ENCODE measurements at regions not wholly inside any gene's neighbourhood (a gene's known extent, or its start where the extent isn't known, plus 50 kb on each side); places are given as distances from the start of the nearest gene placed in this dataset.

DNA sequence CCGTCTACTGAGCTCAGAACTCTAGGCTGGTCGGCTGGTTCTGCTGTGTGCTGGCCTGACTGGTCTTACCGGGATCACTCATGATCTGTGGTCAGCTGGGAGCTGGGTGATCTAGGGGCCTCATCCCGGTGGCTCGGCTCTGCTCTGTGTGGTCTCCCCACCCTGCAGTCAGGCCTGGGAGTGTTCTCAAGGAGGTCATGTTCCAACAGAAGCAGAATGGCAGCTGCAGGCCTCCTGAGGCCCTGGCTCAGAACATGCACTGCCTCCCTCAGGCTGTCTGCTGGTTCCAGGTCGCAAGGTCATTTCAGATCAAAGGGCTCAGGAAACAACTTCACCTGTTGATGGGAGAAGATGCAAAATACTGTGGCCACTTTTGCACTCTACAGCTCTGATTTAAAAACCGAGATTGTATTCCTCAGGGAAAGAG, 81.1 kb upstream of the RFX8 start:
- TF ChIP-seq, protein P1, sequence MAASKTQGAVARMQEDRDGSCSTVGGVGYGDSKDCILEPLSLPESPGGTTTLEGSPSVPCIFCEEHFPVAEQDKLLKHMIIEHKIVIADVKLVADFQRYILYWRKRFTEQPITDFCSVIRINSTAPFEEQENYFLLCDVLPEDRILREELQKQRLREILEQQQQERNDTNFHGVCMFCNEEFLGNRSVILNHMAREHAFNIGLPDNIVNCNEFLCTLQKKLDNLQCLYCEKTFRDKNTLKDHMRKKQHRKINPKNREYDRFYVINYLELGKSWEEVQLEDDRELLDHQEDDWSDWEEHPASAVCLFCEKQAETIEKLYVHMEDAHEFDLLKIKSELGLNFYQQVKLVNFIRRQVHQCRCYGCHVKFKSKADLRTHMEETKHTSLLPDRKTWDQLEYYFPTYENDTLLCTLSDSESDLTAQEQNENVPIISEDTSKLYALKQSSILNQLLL (CRISPR knock-in tag; IDR thresholded peaks at IDR 0.05; ENCODE audit: borderline replicate concordance) = no peak
- no peak for TF ChIP-seq CGGBP1 (CRISPR knock-in tag; IDR thresholded peaks at IDR 0.05)
- TF ChIP-seq TSC22D4 (tag; IDR thresholded peaks at IDR 0.05) = no peak
- TF ChIP-seq, protein P2, sequence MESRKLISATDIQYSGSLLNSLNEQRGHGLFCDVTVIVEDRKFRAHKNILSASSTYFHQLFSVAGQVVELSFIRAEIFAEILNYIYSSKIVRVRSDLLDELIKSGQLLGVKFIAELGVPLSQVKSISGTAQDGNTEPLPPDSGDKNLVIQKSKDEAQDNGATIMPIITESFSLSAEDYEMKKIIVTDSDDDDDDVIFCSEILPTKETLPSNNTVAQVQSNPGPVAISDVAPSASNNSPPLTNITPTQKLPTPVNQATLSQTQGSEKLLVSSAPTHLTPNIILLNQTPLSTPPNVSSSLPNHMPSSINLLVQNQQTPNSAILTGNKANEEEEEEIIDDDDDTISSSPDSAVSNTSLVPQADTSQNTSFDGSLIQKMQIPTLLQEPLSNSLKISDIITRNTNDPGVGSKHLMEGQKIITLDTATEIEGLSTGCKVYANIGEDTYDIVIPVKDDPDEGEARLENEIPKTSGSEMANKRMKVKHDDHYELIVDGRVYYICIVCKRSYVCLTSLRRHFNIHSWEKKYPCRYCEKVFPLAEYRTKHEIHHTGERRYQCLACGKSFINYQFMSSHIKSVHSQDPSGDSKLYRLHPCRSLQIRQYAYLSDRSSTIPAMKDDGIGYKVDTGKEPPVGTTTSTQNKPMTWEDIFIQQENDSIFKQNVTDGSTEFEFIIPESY (CRISPR knock-in tag; IDR thresholded peaks at IDR 0.05) = no peak
- TF ChIP-seq, protein P3, sequence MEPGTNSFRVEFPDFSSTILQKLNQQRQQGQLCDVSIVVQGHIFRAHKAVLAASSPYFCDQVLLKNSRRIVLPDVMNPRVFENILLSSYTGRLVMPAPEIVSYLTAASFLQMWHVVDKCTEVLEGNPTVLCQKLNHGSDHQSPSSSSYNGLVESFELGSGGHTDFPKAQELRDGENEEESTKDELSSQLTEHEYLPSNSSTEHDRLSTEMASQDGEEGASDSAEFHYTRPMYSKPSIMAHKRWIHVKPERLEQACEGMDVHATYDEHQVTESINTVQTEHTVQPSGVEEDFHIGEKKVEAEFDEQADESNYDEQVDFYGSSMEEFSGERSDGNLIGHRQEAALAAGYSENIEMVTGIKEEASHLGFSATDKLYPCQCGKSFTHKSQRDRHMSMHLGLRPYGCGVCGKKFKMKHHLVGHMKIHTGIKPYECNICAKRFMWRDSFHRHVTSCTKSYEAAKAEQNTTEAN (CRISPR knock-in tag; IDR thresholded peaks at IDR 0.05) = no peak
- no peak for TF ChIP-seq XRCC3 (IDR thresholded peaks at IDR 0.05)
- TF ChIP-seq, protein P4, sequence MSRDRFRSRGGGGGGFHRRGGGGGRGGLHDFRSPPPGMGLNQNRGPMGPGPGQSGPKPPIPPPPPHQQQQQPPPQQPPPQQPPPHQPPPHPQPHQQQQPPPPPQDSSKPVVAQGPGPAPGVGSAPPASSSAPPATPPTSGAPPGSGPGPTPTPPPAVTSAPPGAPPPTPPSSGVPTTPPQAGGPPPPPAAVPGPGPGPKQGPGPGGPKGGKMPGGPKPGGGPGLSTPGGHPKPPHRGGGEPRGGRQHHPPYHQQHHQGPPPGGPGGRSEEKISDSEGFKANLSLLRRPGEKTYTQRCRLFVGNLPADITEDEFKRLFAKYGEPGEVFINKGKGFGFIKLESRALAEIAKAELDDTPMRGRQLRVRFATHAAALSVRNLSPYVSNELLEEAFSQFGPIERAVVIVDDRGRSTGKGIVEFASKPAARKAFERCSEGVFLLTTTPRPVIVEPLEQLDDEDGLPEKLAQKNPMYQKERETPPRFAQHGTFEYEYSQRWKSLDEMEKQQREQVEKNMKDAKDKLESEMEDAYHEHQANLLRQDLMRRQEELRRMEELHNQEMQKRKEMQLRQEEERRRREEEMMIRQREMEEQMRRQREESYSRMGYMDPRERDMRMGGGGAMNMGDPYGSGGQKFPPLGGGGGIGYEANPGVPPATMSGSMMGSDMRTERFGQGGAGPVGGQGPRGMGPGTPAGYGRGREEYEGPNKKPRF (IDR thresholded peaks at IDR 0.05; ENCODE audit: low read depth, low read length) = no peak
- no peak overlapping the region for H3K9ac ChIP-seq (ENCODE audit: insufficient read depth in 1 of 2, low read depth in 2 of 2, low read length in 2 of 2)
- H3K4me2 ChIP-seq (ENCODE audit: insufficient read depth, low read length) = no peak overlapping the region
- DNase-seq (ENCODE audit: extremely low read depth in 1 of 4, low spot score in 3 of 4) (no peak), FAIRE-seq (no peak), ATAC-seq (no peak)
- no peaks in the 10 kb centered on the region for H3K9me3 ChIP-seq (replicated peaks; ENCODE audit: control insufficient read depth, insufficient read depth, low read depth, low read length)
- peaks cover 15 to 51% of the 10 kb centered on the region in 2 experiments; a peak in 4 of 5 replicates for H3K27me3 ChIP-seq (ENCODE audit: control insufficient read depth in 2 of 2, insufficient read depth in 2 of 2, low read length in 2 of 2)
- H3K4me1 ChIP-seq (replicated peaks in 1 of 2; ENCODE audit: control insufficient read depth in 2 of 2, insufficient read depth in 2 of 2, low read length in 2 of 2) = no peaks in the 10 kb centered on the region; a peak in 1 of 5 replicates
- in situ Hi-C loops (cut with MboI) = no loop called here
- POLR2A ChIA-PET = interaction anchor here (0.5 kb wide), 1 partner anchor 1096 kb away, joined by 3 read pairs; no protein-coding TSS in a partner anchor
- H3K4me3 ChIP-seq = no peak overlapping the region
- CTCF ChIA-PET (ENCODE audit: low intra/inter-chr PET ratio) = no interaction called here
- no peaks in the 10 kb centered on the region for H3K36me3 ChIP-seq (ENCODE audit: control insufficient read depth, insufficient read depth, low read length)
- BruUV-seq (replicated peaks) = no TSS peak
- WGBS (ENCODE audit: insufficient coverage, low coverage, missing lambda C conversion rate) = 4% methylated on average over 7 of the region's 7 CpGs
- no peak overlapping the region for H3K27ac ChIP-seq (ENCODE audit: extremely low read depth, low read depth, low read length)
- H4K20me1 ChIP-seq (replicated peaks; ENCODE audit: control insufficient read depth, insufficient read depth, low read length) = no peaks in the 10 kb centered on the region
- no peaks in the 10 kb centered on the region for H3K9me1 ChIP-seq (ENCODE audit: control insufficient read depth, insufficient read depth, low read length)
- no peaks in the 10 kb centered on the region for H3K79me2 ChIP-seq (ENCODE audit: control insufficient read depth, insufficient read depth, low read length)
- intact Hi-C loops (cut with micrococcal nuclease) = loop anchor here (2.0 kb wide), 1 partner anchor 17 kb away; no protein-coding TSS in a partner anchor
- no peak overlapping the region for H2AFZ ChIP-seq (ENCODE audit: low read depth, low read length)
